PC-9 (cell line): ENCODE measurements at regions not wholly inside any gene's neighbourhood (a gene's known extent, or its start where the extent isn't known, plus 50 kb on each side); places are given as distances from the start of the nearest gene placed in this dataset.

Source experiments
- BruUV-seq: library from RNA; stranded (reverse); fragments of 400-500 nt; replicated peaks from 2 replicates; lab custom pipeline; 2021; lab: Mats Ljungman, UMichigan
- CTCF ChIA-PET: fragments of 300-600 bp; sonication (Branson Sonifier 250); formaldehyde crosslinking; loops from one replicate; lab custom pipeline; 2022; ENCODE audit warnings: antibody characterized with exemption; lab: Charles Lee
- POLR2A ChIA-PET: fragments of 300-600 bp; sonication (Branson Sonifier 250); formaldehyde crosslinking; loops from one replicate; lab custom pipeline; 2022; ENCODE audit warnings: antibody characterized with exemption; ENCODE audit not compliant: unreplicated experiment; lab: Charles Lee
- DNase-seq, 2 experiments: peaks; one replicate each; pipeline versions ENCODE4 v3.0.0 to v3.0.0-alpha.2; 2015 to 2022; ENCODE audit warnings: mixed read lengths in 1 of 2
- H2AFZ ChIP-seq: fragments of 200-600 bp; sonication (generic); 2 replicates; pipeline ENCODE4 v1.8.1; 2017; ENCODE audit warnings: antibody characterized with exemption
- H3F3A ChIP-seq: fragments of 200-600 bp; sonication (generic); 2 replicates; pipeline ENCODE4 v1.8.1; 2017; ENCODE audit warnings: antibody characterized with exemption, mild to moderate bottlenecking, low read depth; ENCODE audit not compliant: insufficient read depth
- H3K27ac ChIP-seq: fragments of 200-600 bp; sonication (generic); 2 replicates; pipeline ENCODE4 v1.6.1; 2016; ENCODE audit warnings: mixed run types
- H3K27me3 ChIP-seq: fragments of 200-600 bp; sonication (generic); 2 replicates; pipeline ENCODE4 v1.6.1; 2016; ENCODE audit warnings: low read depth, mixed run types; ENCODE audit not compliant: insufficient read depth
- H3K36me3 ChIP-seq: fragments of 200-600 bp; sonication (generic); 2 replicates; pipeline ENCODE4 v1.6.1; 2016; ENCODE audit warnings: low read depth, mixed run types
- H3K4me1 ChIP-seq: fragments of 200-600 bp; sonication (generic); replicated peaks from 2 replicates; pipeline ENCODE4 v1.6.1; 2016; ENCODE audit warnings: mixed run types; ENCODE audit not compliant: insufficient read depth
- H3K4me2 ChIP-seq: fragments of 200-600 bp; sonication (generic); 2 replicates; pipeline ENCODE4 v1.6.1; 2017; ENCODE audit warnings: mixed run types
- H3K4me3 ChIP-seq: fragments of 200-600 bp; sonication (generic); 2 replicates; pipeline ENCODE4 v1.6.1; 2016; ENCODE audit warnings: mixed run types
- H3K79me2 ChIP-seq: fragments of 200-600 bp; sonication (generic); 2 replicates; pipeline ENCODE4 v1.6.1; 2017; ENCODE audit warnings: low read depth, mixed run types
- H3K9me2 ChIP-seq: fragments of 200-600 bp; sonication (generic); 2 replicates; pipeline ENCODE4 v1.8.1; 2017; ENCODE audit warnings: mild to moderate bottlenecking; ENCODE audit not compliant: insufficient read depth
- H3K9me3 ChIP-seq: fragments of 200-600 bp; sonication (generic); 2 replicates; pipeline ENCODE4 v1.8.1; 2016; ENCODE audit warnings: low read depth; ENCODE audit not compliant: insufficient read depth
- H4K20me1 ChIP-seq: fragments of 200-600 bp; sonication (generic); 2 replicates; pipeline ENCODE4 v1.8.1; 2017; ENCODE audit not compliant: insufficient read depth
- EZH2 ChIP-seq: fragments of 200-600 bp; sonication (generic); IDR thresholded peaks from 2 replicates; pipeline ENCODE4 v1.8.0; 2017; ENCODE audit warnings: antibody characterized with exemption, low read depth
- intact Hi-C: fragments of 100-400 bp; cut with micrococcal nuclease; formaldehyde crosslinking; loops from one replicate; pipeline ENCODE4 v1.10.0; 2022; ENCODE audit not compliant: unreplicated experiment
- TF ChIP-seq, protein P1 (sequence below): fragments of 200-600 bp; sonication (generic); conservative IDR thresholded peaks from 2 replicates; pipeline ENCODE4 v1.6.1; 2017; ENCODE audit warnings: mixed run types, antibody characterized with exemption, mild to moderate bottlenecking, moderate library complexity

DNA sequence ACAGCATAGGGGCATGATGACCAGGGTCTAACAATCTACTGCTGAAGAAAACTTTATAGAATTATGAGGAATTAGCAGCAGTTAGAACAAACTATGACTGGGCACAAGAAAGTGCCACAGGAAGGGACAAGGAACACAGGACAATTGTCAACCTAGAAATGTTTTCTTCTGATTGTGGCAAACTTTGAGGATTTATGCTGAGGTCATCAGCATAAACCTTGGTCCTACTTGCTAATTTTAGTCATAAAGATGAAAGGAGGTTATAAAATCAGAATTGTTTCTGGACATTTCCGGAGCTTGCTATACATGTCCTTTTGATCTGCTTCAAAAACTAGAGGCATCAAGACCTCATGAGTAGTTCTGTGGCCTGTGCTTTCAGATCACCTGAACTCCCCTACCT, 446.6 kb upstream of the THBS1 start:
- no peak overlapping the region for H3K4me3 ChIP-seq
- CTCF ChIA-PET, result no interaction called here

DNA sequence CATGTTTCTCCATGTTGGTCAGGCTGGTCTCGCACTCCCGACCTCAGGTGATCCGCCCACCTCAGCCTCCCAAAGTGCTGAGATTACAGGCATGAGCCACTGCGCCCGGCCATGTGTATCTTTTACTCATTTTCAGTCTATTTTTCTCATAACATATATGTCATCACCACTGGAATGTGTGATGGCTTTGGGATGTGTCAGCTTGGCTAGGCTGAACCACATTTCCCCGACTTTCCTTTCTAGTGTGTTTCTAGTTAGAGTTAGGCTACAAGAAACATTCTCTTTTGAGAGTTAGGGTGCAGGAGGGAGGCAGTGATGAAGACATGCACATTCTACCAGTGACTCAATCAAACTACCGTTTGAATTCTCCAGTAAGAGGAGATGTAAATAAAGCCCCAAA, 444.9 kb upstream of the THBS1 start:
- Histone ChIP-seq H3K4me1 (peaks cover 63% of the 10 kb centered on the region), H2AFZ (no peak overlapping the region), H3K4me2 (no peak overlapping the region), H3K4me3 (no peak overlapping the region), H3K27me3 (no peaks in the 10 kb centered on the region), H3K27ac (no peak overlapping the region), H4K20me1 (no peaks in the 10 kb centered on the region), H3K9me2 (no peaks in the 10 kb centered on the region), H3K36me3 (no peaks in the 10 kb centered on the region), H3F3A (peaks cover 38% of the 10 kb centered on the region), H3K9me3 (no peaks in the 10 kb centered on the region; the same call in 1 of the 2 replicates), H3K79me2 (no peaks in the 10 kb centered on the region)
- no TSS peak for BruUV-seq
- intact Hi-C loops, result no loop called here
- no peak for DNase-seq
- ChIA-PET CTCF (no interaction called here), POLR2A (no interaction called here)
- TF ChIP-seq EZH2, result no peak
- TF ChIP-seq, protein P1, sequence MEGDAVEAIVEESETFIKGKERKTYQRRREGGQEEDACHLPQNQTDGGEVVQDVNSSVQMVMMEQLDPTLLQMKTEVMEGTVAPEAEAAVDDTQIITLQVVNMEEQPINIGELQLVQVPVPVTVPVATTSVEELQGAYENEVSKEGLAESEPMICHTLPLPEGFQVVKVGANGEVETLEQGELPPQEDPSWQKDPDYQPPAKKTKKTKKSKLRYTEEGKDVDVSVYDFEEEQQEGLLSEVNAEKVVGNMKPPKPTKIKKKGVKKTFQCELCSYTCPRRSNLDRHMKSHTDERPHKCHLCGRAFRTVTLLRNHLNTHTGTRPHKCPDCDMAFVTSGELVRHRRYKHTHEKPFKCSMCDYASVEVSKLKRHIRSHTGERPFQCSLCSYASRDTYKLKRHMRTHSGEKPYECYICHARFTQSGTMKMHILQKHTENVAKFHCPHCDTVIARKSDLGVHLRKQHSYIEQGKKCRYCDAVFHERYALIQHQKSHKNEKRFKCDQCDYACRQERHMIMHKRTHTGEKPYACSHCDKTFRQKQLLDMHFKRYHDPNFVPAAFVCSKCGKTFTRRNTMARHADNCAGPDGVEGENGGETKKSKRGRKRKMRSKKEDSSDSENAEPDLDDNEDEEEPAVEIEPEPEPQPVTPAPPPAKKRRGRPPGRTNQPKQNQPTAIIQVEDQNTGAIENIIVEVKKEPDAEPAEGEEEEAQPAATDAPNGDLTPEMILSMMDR, result no peak

More for the DNA sequence above, 446.6 kb upstream of the THBS1 start:
- Histone ChIP-seq H4K20me1 (no peaks in the 10 kb centered on the region), H3K79me2 (no peaks in the 10 kb centered on the region), H3F3A (peaks cover 36% of the 10 kb centered on the region), H3K4me1 (peaks cover 63% of the 10 kb centered on the region), H3K9me2 (no peaks in the 10 kb centered on the region), H3K27ac (no peak overlapping the region), H3K27me3 (no peaks in the 10 kb centered on the region), H2AFZ (no peak overlapping the region), H3K36me3 (no peaks in the 10 kb centered on the region), H3K4me2 (0 out of 2 replicates have a peak overlapping the region, but pooled peaks have one; percentile 27), H3K9me3 (no peaks in the 10 kb centered on the region; the same call in 1 of the 2 replicates)
- no peak for TF ChIP-seq EZH2
- TF ChIP-seq, protein P1, result no peak
- no peak for DNase-seq
- POLR2A ChIA-PET, result no interaction called here
- BruUV-seq, result no TSS peak
- intact Hi-C loops, result no loop called here

DNA sequence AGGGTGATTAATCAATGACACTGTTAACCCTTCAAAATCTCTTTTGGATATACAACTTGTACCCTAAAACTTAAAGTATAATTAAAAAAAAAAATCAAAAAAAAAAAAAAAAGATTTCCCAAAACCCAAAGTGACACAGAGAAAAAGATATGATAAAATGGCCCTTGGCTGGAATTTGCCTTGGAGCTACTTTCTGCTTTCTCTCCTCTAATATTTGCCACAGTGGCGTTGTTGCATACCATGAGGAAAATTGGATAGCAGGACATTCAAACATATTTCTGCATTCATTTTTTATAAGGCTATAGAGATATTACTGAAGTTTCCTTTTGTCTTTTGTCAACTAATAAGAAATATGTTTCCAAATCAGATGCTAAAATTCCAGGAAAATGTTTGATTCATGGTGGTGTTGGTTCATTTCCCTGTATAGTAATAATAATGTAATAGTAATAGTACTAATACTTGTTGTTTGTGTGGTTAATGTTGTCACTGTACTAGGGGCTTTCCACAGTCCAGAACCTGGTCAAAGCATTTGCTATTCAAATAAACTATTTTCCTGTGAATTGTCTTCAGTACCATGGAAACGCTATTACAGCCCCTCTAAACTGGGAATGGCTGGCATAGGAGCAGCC, 441.3 kb upstream of the THBS1 start:
- no peaks in the 10 kb centered on the region for H3K27me3 ChIP-seq
- no peaks in the 10 kb centered on the region for H3K79me2 ChIP-seq
- intact Hi-C loops, result no loop called here
- TF ChIP-seq EZH2, result no peak
- TF ChIP-seq, protein P1, result no peak
- ChIA-PET CTCF (no interaction called here), POLR2A (interaction anchor here (0.7 kb wide), 1 partner anchor 13 kb away, joined by 13 read pairs; no protein-coding TSS in a partner anchor)
- no peaks in the 10 kb centered on the region for H4K20me1 ChIP-seq
- no peak overlapping the region for H2AFZ ChIP-seq
- H3K36me3 ChIP-seq, result no peaks in the 10 kb centered on the region
- H3K4me3 ChIP-seq, result no peak overlapping the region
- H3K9me2 ChIP-seq, result no peaks in the 10 kb centered on the region
- H3K4me2 ChIP-seq, result peak overlapping the region; percentile 26; the same call in 1 of the 2 replicates
- TSS peak; percentile 93 for BruUV-seq
- no peak for DNase-seq
- no peaks in the 10 kb centered on the region; the same call in 1 of the 2 replicates for H3K9me3 ChIP-seq
- H3K27ac ChIP-seq, result peak overlapping the region; percentile 66
- peaks cover 18% of the 10 kb centered on the region; the same call in 1 of the 2 replicates for H3F3A ChIP-seq
- peaks cover 30% of the 10 kb centered on the region for H3K4me1 ChIP-seq
